Pons (tissue), 1 donor: ENCODE measurements at regions not wholly inside any gene's neighbourhood (a gene's known extent, or its start where the extent isn't known, plus 50 kb on each side); places are given as distances from the start of the nearest gene placed in this dataset.

Source experiments
- DNase-seq: peaks from one replicate; pipeline ENCODE4 v3.0.0-alpha.2; 2016; ENCODE audit warnings: low spot score

GRCh38 chr14:28703482-28703881 is 63.1 kb upstream of the FOXG1 start:
- no peak for DNase-seq

- no peak for DNase-seq
These were observed 62.4 kb upstream of the FOXG1 start for GRCh38 chr14:28704153-28704552.

- no peak for DNase-seq
These were observed 58.8 kb upstream of the FOXG1 start for GRCh38 chr14:28707814-28708213.

- no peak for DNase-seq
These were observed 56.8 kb upstream of the FOXG1 start for GRCh38 chr14:28709571-28710305.
